Parathyroid adenoma (tissue), 2 donors: ENCODE measurements at regions not wholly inside any gene's neighbourhood (a gene's known extent, or its start where the extent isn't known, plus 50 kb on each side); places are given as distances from the start of the nearest gene placed in this dataset.

Source experiments
- H2AFZ ChIP-seq: fragments of 300-600 bp; sonication (generic); one replicate; pipeline ENCODE4 v1.7.0; 2017; ENCODE audit warnings: antibody characterized with exemption, mild to moderate bottlenecking
- H3K27ac ChIP-seq: fragments of 300-600 bp; sonication (generic); one replicate; pipeline ENCODE4 v1.7.0; 2017
- H3K27me3 ChIP-seq: fragments of 300-600 bp; sonication (generic); one replicate; pipeline ENCODE4 v1.7.0; 2017; ENCODE audit warnings: low read length; ENCODE audit not compliant: control insufficient read depth, insufficient read depth
- H3K36me3 ChIP-seq: fragments of 300-600 bp; sonication (generic); one replicate; pipeline ENCODE4 v1.7.0; 2017; ENCODE audit warnings: low read length; ENCODE audit not compliant: control insufficient read depth, insufficient read depth
- H3K4me1 ChIP-seq: fragments of 300-600 bp; sonication (generic); one replicate; pipeline ENCODE4 v1.7.0; 2017; ENCODE audit warnings: control low read depth
- H3K4me2 ChIP-seq: fragments of 300-600 bp; sonication (generic); one replicate; pipeline ENCODE4 v1.7.0; 2017; ENCODE audit warnings: low read length
- H3K4me3 ChIP-seq: fragments of 300-600 bp; sonication (generic); one replicate; pipeline ENCODE4 v1.7.0; 2017; ENCODE audit warnings: low read depth, low read length
- H3K79me2 ChIP-seq: fragments of 300-600 bp; sonication (generic); one replicate; pipeline ENCODE4 v1.7.0; 2017; ENCODE audit warnings: control low read depth
- H3K9ac ChIP-seq: fragments of 300-600 bp; sonication (generic); one replicate; pipeline ENCODE4 v1.7.0; 2017; ENCODE audit warnings: mild to moderate bottlenecking
- H3K9me3 ChIP-seq: fragments of 300-600 bp; sonication (generic); one replicate; pipeline ENCODE4 v1.7.0; 2017; ENCODE audit warnings: low read length; ENCODE audit not compliant: control insufficient read depth
- TF ChIP-seq, protein P1 (sequence below): fragments of 300-600 bp; sonication (generic); IDR thresholded peaks from one replicate; pipeline ENCODE4 v1.7.0; 2017; ENCODE audit warnings: antibody characterized with exemption, mild to moderate bottlenecking
- donor health status: primary hyperparathyroidism.

GRCh38 chr9:103471241-103471640, 476.1 kb downstream of the CYLC2 start:
- TF ChIP-seq, protein P1, sequence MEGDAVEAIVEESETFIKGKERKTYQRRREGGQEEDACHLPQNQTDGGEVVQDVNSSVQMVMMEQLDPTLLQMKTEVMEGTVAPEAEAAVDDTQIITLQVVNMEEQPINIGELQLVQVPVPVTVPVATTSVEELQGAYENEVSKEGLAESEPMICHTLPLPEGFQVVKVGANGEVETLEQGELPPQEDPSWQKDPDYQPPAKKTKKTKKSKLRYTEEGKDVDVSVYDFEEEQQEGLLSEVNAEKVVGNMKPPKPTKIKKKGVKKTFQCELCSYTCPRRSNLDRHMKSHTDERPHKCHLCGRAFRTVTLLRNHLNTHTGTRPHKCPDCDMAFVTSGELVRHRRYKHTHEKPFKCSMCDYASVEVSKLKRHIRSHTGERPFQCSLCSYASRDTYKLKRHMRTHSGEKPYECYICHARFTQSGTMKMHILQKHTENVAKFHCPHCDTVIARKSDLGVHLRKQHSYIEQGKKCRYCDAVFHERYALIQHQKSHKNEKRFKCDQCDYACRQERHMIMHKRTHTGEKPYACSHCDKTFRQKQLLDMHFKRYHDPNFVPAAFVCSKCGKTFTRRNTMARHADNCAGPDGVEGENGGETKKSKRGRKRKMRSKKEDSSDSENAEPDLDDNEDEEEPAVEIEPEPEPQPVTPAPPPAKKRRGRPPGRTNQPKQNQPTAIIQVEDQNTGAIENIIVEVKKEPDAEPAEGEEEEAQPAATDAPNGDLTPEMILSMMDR: no peak
- Histone ChIP-seq H3K79me2 (no peaks in the 10 kb centered on the region), H3K27ac (no peak overlapping the region), H3K4me2 (no peak overlapping the region), H3K9me3 (no peaks in the 10 kb centered on the region), H3K4me3 (no peak overlapping the region), H3K9ac (no peak overlapping the region), H3K4me1 (no peaks in the 10 kb centered on the region), H3K36me3 (no peaks in the 10 kb centered on the region), H2AFZ (no peak overlapping the region), H3K27me3 (no peaks in the 10 kb centered on the region)

DNA sequence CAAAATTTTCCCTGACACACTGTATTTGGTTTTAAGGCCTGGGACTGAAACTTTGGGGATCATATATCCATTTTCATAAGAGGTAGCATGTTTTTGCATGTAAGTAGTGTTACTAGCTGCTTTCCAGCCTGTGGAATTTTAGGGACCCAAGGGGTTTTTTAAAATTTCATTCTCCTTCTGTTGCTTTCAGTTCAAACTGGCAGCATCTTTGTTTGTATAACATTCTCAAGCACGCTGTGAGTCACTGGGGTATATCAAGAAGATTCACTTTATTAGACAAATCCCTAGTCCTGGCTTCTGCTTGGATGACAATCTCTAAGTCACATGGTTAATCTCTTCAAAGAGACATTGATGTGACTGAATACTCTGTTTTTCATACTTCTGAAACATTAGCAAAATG, 479.0 kb downstream of the CYLC2 start:
- Histone ChIP-seq H3K27ac (no peak overlapping the region), H3K79me2 (no peaks in the 10 kb centered on the region), H3K36me3 (no peaks in the 10 kb centered on the region), H3K4me2 (no peak overlapping the region), H3K4me1 (no peaks in the 10 kb centered on the region), H3K9me3 (no peaks in the 10 kb centered on the region), H3K9ac (no peak overlapping the region), H2AFZ (no peak overlapping the region), H3K4me3 (no peak overlapping the region), H3K27me3 (no peaks in the 10 kb centered on the region)
- TF ChIP-seq, protein P1: no peak

GRCh38 chr9:103483471-103484096, 488.5 kb downstream of the CYLC2 start:
- Histone ChIP-seq H2AFZ (no peak overlapping the region), H3K4me1 (no peaks in the 10 kb centered on the region), H3K9ac (no peak overlapping the region), H3K4me3 (no peak overlapping the region), H3K9me3 (no peaks in the 10 kb centered on the region), H3K27me3 (no peaks in the 10 kb centered on the region), H3K79me2 (no peaks in the 10 kb centered on the region), H3K4me2 (no peak overlapping the region), H3K36me3 (no peaks in the 10 kb centered on the region), H3K27ac (no peak overlapping the region)
- TF ChIP-seq, protein P1: no peak

DNA sequence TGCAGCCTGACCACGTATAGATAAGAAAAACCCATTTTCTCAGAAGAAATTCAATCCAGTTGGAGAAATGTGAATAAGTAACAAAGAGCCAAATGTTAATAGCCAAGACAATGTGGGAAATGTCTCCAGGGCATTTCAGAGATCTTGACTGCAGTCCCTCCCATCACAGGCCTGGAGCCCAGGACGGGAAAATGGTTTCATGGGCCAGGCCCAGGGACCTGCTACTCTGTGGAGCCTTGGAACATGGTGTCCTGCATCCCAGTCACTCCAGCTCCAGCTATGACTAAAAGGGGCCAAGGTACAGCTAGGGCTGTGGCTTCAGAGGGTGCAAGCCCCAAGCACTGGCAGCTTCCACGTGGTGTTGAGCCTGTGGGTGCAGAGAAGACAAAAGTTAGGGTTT, 490.0 kb downstream of the CYLC2 start:
- no peaks in the 10 kb centered on the region for H3K9me3 ChIP-seq
- no peak overlapping the region for H3K9ac ChIP-seq
- TF ChIP-seq, protein P1: no peak
- no peaks in the 10 kb centered on the region for H3K79me2 ChIP-seq
- no peaks in the 10 kb centered on the region for H3K36me3 ChIP-seq
- no peak overlapping the region for H3K27ac ChIP-seq
- H2AFZ ChIP-seq: no peak overlapping the region
- H3K27me3 ChIP-seq: no peaks in the 10 kb centered on the region
- H3K4me3 ChIP-seq: no peak overlapping the region
- H3K4me2 ChIP-seq: no peak overlapping the region
- H3K4me1 ChIP-seq: no peaks in the 10 kb centered on the region

GRCh38 chr9:103514767-103515166, 519.6 kb downstream of the CYLC2 start:
- Histone ChIP-seq H3K79me2 (no peaks in the 10 kb centered on the region), H3K36me3 (no peaks in the 10 kb centered on the region), H3K9me3 (no peaks in the 10 kb centered on the region), H2AFZ (no peak overlapping the region), H3K4me3 (no peak overlapping the region), H3K27me3 (no peaks in the 10 kb centered on the region), H3K27ac (no peak overlapping the region), H3K9ac (no peak overlapping the region), H3K4me1 (no peaks in the 10 kb centered on the region), H3K4me2 (no peak overlapping the region)
- TF ChIP-seq, protein P1: no peak
